ENCODE measurements at regions not wholly inside any gene's neighbourhood (a gene's known extent, or its start where the extent isn't known, plus 50 kb on each side); places are given as distances from the start of the nearest gene placed in this dataset.
"Not testable (repeated sequence)": the region's sequence is repeated elsewhere in the genome, so short reads cannot be mapped to it uniquely, and the experiment has no call there.

- no peak for DNase-seq (ENCODE audit: low read depth in 1 of 2, low spot score in 1 of 2)
These were observed 558.7 kb upstream of the NECTIN3 start for GRCh38 chr3:110512961-110513360.

GRCh38 chr3:110518031-110518430, 553.6 kb upstream of the NECTIN3 start:
- no peak for DNase-seq (ENCODE audit: low read depth in 1 of 2, low spot score in 1 of 2)

- DNase-seq (ENCODE audit: low read depth in 1 of 2, low spot score in 1 of 2), result no peak
These were observed 552.5 kb upstream of the NECTIN3 start for GRCh38 chr3:110519071-110519470.

- DNase-seq (ENCODE audit: low read depth in 1 of 2, low spot score in 1 of 2), result no peak
These were observed 550.6 kb upstream of the NECTIN3 start for GRCh38 chr3:110521019-110521418.

- DNase-seq (ENCODE audit: low read depth in 1 of 2, low spot score in 1 of 2), result not testable (repeated sequence)
These were observed 546.0 kb upstream of the NECTIN3 start for GRCh38 chr3:110525558-110526064.

- no peak for DNase-seq (ENCODE audit: low read depth in 1 of 2, low spot score in 1 of 2)
These were observed 544.6 kb upstream of the NECTIN3 start for GRCh38 chr3:110526777-110527727.

- DNase-seq (ENCODE audit: low read depth in 1 of 2, low spot score in 1 of 2), result no peak
These were observed 543.1 kb upstream of the NECTIN3 start for GRCh38 chr3:110528305-110529121.

GRCh38 chr3:110530902-110531301, 540.7 kb upstream of the NECTIN3 start:
- no peak for DNase-seq (ENCODE audit: low read depth in 1 of 2, low spot score in 1 of 2)

GRCh38 chr3:110533089-110533488, 538.5 kb upstream of the NECTIN3 start:
- no peak for DNase-seq (ENCODE audit: low read depth in 1 of 2, low spot score in 1 of 2)

- DNase-seq (ENCODE audit: low read depth in 1 of 2, low spot score in 1 of 2), result no peak
These were observed 529.0 kb upstream of the NECTIN3 start for GRCh38 chr3:110542552-110543150.

GRCh38 chr3:110544730-110545129, 526.9 kb upstream of the NECTIN3 start:
- DNase-seq (ENCODE audit: low read depth in 1 of 2, low spot score in 1 of 2), result no peak

GRCh38 chr3:110550511-110550910, 521.1 kb upstream of the NECTIN3 start:
- no peak for DNase-seq (ENCODE audit: low read depth in 1 of 2, low spot score in 1 of 2)

- no peak for DNase-seq (ENCODE audit: low read depth in 1 of 2, low spot score in 1 of 2)
These were observed 509.0 kb upstream of the NECTIN3 start for GRCh38 chr3:110562621-110563020.

GRCh38 chr3:110564674-110565073, 506.9 kb upstream of the NECTIN3 start:
- no peak for DNase-seq (ENCODE audit: low read depth in 1 of 2, low spot score in 1 of 2)

- DNase-seq (ENCODE audit: low read depth in 1 of 2, low spot score in 1 of 2), result no peak
These were observed 504.6 kb upstream of the NECTIN3 start for GRCh38 chr3:110567029-110567428.

GRCh38 chr3:110568246-110568645, 503.4 kb upstream of the NECTIN3 start:
- DNase-seq (ENCODE audit: low read depth in 1 of 2, low spot score in 1 of 2), result no peak

GRCh38 chr3:110569073-110569472, 502.5 kb upstream of the NECTIN3 start:
- DNase-seq (ENCODE audit: low read depth in 1 of 2, low spot score in 1 of 2), result no peak

- no peak for DNase-seq (ENCODE audit: low read depth in 1 of 2, low spot score in 1 of 2)
These were observed 495.9 kb upstream of the NECTIN3 start for GRCh38 chr3:110575702-110576101.

GRCh38 chr3:110576960-110577359, 494.7 kb upstream of the NECTIN3 start:
- no peak for DNase-seq (ENCODE audit: low read depth in 1 of 2, low spot score in 1 of 2)

- no peak for DNase-seq (ENCODE audit: low read depth in 1 of 2, low spot score in 1 of 2)
These were observed 493.8 kb upstream of the NECTIN3 start for GRCh38 chr3:110577854-110578253.

GRCh38 chr3:110579840-110580550, 491.6 kb upstream of the NECTIN3 start:
- no peak for DNase-seq (ENCODE audit: low read depth in 1 of 2, low spot score in 1 of 2)

All from activated CD4-positive, alpha-beta T cell treated with anti-CD3 and anti-CD28 coated beads, Interleukin-2, amount 50 U/mL, for 24 hours (primary cell).